VCaP (cell line): ENCODE measurements at regions not wholly inside any gene's neighbourhood (a gene's known extent, or its start where the extent isn't known, plus 50 kb on each side); places are given as distances from the start of the nearest gene placed in this dataset.

Experiments used
- H3K27ac ChIP-seq: fragments of 450-650 bp; 2 replicates; pipeline ENCODE4 v1.5.1; 2017
- TF ChIP-seq, protein P1 (sequence below): fragments of 450-650 bp; conservative IDR thresholded peaks from 2 replicates; pipeline ENCODE4 v1.5.1; 2017; ENCODE audit warnings: mild to moderate bottlenecking, moderate library complexity

DNA sequence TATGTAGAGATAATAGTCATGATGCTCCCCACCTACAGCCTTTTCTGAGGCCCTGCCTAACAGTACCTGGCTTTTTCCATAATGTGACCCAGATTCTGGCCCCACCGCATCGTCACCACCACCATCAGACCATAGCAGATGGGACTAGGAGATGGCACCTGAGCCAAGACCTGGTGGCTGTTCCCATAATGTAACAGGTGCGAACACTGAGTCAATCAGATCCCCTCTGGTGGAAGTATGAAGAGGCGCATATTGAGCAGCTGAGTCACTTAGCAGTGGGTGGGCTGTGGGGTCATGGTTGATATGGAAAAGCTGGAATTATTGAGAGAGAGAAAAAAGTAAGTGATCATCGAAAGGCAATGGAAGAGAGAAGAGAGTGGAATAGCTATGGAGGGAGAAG lies 578.0 kb upstream of the CADM1 start:
- TF ChIP-seq, protein P1, sequence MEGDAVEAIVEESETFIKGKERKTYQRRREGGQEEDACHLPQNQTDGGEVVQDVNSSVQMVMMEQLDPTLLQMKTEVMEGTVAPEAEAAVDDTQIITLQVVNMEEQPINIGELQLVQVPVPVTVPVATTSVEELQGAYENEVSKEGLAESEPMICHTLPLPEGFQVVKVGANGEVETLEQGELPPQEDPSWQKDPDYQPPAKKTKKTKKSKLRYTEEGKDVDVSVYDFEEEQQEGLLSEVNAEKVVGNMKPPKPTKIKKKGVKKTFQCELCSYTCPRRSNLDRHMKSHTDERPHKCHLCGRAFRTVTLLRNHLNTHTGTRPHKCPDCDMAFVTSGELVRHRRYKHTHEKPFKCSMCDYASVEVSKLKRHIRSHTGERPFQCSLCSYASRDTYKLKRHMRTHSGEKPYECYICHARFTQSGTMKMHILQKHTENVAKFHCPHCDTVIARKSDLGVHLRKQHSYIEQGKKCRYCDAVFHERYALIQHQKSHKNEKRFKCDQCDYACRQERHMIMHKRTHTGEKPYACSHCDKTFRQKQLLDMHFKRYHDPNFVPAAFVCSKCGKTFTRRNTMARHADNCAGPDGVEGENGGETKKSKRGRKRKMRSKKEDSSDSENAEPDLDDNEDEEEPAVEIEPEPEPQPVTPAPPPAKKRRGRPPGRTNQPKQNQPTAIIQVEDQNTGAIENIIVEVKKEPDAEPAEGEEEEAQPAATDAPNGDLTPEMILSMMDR, result no peak
- H3K27ac ChIP-seq, result no peak overlapping the region

DNA sequence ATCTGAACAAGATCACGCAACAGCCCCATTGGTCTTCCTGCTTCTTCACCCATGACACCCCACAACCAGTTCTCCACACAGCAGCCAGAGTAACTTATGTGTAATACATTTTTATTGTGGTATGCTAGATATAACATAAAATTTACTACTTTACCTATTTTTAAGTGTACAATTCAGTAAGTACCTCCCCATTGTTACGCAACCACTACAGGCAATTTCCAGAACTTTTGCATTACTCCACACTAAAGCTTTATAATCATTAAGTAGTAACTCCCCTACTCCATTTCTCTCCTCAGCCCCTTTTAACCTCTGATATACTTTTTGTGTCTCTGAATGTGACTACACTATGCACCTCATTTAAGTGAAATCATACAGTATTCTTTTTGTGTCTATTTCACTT lies 575.4 kb upstream of the CADM1 start:
- no peak overlapping the region for H3K27ac ChIP-seq
- TF ChIP-seq, protein P1, result no peak

DNA sequence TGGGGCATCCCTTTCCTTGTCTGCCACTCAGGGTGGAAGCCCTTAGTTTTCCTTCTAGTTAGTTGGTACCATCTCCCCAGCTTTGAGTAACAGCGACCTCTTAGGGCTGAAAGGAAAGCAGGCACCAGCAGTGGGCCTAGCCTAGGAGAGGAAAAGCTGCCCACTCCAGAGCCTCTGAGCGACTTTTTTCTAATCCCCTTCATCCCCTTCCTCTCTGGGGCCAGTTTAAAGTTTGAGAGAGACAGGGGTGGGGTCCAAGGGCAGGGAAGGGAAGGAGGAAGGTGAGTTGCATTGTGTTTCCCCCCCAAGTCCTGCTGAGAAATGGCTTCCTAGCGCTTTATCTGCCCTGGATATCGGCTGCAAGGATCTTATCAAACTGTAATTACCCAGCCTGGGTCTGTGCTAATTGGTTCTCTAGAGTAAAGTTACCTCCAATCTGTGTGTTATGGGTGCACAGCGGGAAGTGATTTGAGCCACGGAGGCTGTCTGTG lies 573.9 kb upstream of the CADM1 start:
- H3K27ac ChIP-seq, result no peak overlapping the region
- TF ChIP-seq, protein P1, result peak; percentile 72

DNA sequence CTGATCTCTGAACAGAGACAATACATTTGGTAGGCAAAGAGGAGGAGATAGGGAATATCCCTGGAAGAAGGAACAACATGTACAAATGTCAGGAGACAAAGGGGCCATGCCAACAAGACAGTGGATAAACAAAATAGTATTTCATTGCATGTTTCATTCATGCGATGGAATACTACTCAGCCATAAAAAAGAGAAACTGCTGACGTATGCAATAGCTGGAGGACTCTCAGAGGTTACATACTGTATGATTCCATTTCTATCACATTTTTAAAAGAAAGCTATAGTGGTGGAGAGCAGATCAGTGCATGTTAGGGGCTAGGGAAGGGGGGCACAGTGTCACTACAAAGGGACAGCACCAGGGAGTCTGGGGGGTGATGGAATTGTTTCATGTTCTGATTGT lies 572.9 kb upstream of the CADM1 start:
- TF ChIP-seq, protein P1, result no peak
- H3K27ac ChIP-seq, result no peak overlapping the region

DNA sequence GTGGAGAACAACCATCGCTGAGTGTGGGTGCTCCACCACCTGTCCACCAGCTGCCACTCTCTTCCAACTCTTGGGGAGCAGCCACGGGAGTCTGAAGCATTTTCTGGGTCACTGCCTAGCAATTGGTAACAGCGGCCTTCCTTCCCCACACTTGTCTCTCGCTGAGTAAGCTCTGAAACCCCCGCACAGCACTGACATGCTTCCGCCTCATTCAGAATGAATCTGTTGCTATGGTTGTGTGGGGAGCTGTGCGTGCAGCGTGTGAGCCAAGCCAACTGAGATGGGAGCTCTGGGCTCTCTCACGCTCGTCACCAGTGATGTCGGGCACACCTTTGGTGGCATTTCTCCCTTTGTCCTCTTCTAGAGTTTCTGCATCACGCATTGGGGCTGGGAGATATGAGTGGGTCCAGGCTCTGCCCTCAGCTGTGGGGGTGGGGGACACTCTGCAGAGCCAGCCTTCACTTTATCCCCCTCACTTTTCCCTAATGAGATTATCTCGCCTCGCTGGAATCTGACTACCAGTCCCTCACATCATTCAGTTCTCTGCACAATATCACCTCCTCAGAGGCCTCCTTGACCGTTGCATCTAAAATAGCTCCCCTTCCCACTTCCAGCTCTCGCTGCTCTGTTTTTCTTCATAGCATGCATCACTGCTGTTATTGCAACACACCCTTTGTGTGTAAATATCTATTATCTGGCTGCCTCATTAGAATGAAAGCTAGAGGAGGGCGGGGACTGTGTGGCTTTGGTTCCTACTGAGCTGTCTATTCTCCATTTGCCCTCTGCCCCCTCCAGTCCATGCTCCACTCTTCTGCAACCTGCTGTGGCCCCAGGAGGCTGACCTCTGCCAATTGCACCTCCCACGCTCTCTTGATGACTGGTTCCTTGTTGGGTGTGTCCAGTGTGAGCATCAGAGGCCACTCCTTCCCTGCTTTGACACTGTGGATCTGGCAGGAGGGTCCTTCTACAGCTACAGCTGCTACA lies 569.9 kb upstream of the CADM1 start:
- H3K27ac ChIP-seq, result no peak overlapping the region
- TF ChIP-seq, protein P1, result no peak

DNA sequence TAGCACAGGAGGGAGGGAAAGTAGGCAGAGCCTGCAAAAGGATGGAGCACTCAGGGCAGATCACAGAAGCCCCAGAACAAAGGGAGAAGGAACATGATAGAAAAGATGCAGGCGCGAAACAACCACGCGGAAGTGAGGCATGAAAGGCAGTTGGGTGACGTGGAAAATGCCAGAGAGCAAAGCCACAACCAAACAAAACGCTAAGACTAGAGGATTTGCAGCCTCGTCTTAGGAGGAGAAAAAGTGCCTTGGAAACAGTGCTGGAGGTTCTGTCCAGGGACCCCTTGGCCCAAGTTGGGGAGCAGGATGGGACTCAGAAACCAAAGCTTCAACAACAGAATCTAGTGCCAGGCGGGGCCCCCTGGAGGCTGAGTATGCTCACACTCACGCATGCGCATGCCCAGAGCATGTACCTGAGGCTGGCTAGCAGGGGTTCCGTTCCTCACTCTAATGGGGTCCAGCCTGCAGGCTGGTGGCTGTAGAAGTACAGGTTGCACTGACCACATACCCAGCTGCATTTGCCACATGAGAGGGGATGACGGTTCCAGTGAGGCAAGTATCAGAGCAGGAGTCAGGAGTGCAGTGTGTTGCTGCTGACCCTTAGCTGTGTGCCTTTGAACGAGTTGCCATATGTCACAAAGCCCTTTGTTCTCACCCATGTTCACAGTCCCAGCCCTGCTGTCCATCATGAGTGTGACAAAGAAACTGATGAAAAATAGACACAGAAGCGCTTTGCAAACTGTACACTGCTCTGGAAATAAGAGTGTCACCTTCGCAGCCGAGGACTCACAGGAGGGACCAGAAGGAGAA lies 568.6 kb upstream of the CADM1 start:
- TF ChIP-seq, protein P1, result peak; percentile 45
- H3K27ac ChIP-seq, result no peak overlapping the region

DNA sequence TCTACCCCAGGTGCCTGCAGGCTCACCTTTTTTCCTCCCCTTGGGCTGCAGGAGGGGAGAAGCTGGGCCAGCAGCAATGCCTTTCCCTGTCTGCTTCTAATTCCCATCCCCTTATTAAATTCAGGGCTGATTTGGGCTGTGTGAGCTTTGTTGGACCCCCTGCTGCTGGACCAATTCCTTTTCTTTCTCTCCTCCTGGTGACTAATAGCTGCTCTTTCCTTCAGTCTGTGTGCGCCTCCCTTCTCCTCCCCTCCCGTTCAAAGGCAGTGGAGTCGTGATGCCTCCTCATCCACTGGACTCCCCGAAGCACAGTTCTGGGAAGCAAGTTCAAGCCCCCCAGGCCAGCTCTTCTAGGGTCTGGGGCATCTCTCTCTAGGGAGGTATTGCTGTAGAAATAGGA lies 567.9 kb upstream of the CADM1 start:
- no peak overlapping the region for H3K27ac ChIP-seq
- TF ChIP-seq, protein P1, result no peak
